ENCODE measurements at regions not wholly inside any gene's neighbourhood (a gene's known extent, or its start where the extent isn't known, plus 50 kb on each side); places are given as distances from the start of the nearest gene placed in this dataset.

DNA sequence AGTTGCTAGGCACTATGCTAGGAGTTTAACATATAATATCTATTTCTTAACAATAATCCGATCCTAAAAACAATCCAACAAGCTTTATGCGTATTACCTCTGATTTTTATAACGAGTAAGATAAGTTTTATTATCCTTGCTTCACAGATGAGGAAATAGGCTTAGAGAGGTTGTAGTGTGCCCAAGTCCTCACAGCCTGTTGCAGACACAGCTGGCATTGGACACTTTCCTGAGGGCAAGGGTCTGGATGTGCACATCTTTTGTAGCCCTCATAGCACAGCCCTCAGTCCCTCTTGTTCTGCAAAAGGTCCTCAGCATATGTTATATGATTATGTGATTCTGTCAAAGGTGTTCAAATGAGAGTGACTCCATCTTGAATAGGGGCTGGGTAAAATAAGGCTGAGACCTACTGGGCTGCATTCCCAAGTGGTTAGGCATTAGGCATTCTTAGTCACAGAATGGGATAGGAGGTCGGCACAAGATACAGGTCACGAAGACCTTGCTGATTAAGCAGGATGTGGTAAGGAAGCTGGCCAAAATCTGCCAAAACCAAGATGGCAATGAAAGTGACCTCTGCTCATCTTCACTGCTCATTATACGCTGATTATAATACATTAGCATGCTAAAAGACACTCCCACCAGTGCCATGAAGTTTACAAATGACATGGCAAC lies 75.7 kb upstream of the F3 start:
- no peak for DNase-seq (ENCODE audit: low spot score)

DNA sequence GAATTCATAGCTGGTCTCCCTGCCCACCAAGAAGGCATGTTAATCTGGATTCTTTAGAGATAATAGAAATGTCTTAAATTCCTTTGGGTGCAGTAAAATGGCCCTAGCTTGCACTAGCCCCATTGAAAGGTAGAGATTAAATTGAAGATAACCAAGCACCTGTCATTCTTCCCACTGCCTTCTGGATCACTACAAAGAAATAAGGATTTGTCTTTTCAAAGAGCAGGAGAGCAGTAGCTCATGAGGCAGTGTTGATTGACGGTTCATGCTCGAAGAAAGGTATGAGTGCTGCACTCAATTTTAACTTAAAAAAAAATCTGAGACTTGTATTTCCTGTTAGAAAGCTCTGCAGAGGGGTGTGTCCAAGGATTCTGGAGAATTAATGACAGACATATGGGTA lies 74.9 kb upstream of the F3 start:
- no peak for DNase-seq (ENCODE audit: low spot score)

DNA sequence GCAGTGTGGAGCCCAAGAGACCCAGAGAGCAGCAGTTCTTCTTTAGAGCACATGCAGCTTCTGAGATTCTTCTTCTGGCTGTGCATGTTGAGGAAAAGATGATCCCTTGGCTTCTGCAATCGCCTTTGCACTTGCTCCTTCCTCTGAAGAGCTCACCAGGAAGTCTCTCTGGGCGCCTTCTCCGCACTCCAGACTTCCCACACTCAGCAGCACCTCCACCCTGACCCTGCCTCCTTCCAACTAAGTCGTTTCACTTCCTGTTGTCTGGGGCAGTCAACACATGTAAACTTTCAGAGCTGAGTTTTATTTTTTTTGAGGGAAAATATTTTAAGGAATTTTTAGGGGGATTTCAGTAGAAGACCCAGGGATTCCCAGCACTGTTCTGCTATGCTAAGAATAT lies 73.4 kb upstream of the F3 start:
- no peak for DNase-seq (ENCODE audit: low spot score)

DNA sequence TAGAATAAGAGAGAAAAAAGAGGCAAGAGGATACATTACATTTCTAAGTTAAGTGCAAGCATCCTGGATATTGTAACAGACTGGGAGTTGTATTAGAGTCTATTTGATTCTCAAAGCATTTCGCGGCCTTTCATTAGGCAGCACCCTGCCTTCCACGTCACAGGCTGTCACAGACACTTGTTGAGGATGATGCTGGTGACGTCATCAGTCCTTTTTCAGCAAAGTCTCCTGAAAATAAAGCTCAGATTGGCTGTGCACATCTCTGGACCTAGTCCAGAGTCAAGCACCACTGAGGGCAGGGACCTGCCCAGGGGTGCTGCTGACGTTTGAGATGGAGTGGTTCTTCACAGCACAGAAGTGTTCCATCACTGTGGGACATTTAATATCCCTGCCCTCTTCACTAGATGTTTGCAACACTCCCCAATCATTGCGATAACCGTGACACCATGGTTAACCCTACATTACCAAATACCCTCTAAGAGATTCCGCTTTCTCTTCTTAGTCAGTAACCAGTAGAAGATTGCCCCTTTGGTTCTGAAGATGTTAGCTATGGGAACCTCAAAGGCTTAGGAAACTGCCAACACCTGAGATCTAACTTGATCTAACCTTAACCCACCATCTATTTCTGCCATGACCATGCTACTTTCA lies 72.7 kb upstream of the F3 start:
- DNase-seq (ENCODE audit: low spot score), result no peak

DNA sequence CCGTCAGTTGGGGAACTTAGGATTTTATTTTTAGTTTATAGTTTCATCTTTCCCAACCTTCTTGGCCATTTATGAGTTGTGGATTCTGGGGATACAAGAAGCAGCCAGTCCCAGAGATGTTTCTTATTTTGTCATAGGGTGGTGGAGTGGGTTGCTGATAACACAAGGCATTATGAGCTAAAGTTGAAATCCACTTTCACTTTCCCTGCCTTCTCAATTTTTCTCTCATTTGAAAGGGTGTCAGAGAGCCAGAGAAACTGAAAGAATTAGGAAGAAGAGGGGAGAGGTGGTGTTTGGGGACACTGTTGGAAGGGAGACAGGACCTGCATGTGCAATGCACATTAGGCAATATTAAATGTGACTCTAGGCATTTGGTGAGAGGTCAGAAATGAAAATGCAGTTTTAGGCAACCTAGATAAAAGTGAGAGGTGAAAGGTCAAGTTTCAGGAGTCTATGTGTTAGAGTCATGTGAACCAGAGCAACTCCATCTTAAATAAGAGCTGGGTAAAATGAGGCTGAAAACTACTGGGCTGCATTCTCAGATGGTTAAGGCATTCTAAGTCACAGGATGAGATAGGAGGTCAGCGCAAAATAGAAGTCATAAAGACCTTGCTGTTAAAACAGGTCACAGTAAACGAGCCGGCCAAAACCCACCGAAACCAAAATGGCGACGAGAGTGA lies 71.1 kb upstream of the F3 start:
- no peak for DNase-seq (ENCODE audit: low spot score)

DNA sequence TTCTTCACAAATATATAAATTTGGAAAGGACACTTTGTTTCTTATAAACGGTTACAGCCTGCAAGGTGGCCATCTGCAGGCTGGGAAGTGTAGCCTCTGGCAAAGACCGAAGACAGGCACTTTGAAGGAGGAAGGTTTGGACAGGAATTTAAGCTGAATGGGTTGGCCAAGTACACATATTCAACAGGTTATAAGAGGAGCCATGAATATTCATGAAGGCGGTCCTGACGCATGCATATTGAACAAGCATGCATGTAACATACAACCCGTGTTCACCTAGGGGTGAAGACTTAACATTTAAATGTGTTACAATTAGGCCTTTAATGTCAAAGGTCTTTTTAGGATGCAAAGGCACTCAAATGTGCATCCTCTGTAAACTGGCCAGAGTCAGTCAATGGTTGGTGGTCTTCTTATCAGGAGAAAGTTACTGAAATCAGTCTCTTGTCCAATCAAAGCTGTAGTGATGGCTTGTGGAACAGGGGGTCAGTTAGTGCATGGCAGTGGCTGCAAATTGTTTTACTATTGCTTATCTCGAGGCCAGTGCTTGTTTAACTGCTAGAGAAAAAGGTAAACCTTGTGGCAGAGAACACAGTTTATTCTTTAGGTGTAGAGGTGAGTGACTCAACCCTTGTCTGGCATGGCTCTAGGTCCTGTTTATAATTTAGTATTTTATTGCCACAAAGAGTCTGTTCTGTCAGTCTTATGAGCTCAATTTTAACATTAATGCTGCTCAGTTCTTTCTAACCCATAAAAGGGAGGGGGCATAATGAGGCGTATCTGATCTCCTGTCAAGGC lies 70.3 kb upstream of the F3 start:
- DNase-seq (ENCODE audit: low spot score), result no peak

DNA sequence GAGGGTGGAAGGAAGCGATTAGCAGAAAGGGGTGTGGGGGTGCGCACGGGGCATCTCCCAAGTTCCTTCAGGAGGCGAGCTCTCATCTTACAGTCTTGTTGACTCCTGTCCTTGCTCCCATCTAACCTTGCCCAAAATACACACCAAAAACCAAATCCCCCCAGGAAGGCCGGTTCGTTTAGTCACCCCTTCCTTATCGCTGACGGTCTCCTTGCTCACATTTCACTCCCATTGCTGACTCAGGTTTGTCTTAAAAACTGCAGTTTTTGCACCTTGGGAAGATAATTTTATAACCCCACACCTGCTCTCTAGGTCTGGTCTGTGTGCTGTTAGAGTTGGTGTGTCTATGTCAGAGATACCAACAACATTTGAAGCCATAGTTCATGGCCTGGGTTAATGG lies 68.1 kb upstream of the F3 start:
- DNase-seq (ENCODE audit: low spot score), result no peak

DNA sequence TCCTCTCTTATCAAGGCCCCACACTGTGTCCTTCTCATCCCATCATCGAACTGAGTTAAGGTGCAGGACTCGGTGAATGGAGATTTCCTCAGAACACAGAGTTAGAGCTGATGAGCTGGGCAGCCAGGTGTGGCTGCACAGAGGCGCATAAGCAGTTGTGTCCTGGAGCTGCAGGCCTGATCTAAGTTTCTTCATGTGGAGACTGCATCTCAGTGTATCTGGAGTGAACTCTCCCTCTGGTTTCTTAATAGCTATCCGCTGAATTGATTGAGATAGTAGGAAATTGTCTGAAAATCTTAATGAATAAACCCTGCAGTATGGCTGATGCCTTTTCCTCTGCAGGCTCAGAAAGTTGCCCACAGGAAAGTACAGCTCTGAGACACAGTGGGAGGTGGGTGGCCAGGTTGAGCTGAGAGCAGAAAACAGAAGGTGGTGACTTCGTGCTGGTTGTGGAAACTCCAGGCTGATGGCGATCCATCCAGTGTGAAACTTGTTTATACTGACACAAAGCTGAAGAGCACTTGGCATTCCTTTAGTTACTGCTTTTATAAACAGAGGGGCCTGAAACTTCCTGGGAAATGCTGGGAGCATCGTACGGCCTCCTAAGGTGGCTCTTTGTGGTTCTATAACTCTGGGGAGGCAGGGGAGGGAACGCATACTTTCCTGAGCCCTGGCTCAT lies 67.4 kb upstream of the F3 start:
- DNase-seq (ENCODE audit: low spot score), result no peak

DNA sequence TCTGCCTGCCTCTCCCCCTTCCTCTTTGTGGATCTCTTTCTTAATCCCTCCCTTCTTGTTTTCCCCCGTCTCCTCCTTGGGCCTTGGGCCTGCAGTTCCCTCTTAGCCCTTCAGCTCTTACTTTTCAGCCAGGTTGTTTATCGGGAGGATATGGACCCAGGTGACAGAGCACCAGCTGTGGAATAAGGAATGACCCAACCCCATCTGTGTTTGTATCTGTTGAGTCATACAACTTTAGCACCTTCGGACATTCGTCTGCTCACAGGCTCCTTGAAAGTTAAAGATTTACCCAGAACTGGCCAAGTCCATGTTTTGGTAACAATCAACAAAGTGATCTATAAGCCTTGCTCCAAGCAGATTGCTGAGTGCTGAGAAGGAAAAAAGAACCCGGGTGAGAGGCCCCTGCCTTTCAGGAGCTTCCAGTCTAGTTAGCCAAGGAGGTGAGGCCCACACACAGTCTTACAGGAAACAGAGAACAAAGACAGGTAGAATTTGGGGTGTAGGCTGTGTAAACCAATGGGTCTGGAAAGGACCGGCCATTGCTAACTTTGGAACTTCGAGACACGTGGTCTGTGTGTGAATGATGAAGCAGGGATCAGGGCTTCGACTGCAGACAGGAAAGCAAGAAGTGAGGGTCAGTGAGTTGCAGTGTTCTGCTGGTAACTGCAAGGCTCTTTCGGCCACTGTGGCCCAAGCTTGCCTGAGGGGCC lies 66.7 kb upstream of the F3 start:
- DNase-seq (ENCODE audit: low spot score), result no peak

DNA sequence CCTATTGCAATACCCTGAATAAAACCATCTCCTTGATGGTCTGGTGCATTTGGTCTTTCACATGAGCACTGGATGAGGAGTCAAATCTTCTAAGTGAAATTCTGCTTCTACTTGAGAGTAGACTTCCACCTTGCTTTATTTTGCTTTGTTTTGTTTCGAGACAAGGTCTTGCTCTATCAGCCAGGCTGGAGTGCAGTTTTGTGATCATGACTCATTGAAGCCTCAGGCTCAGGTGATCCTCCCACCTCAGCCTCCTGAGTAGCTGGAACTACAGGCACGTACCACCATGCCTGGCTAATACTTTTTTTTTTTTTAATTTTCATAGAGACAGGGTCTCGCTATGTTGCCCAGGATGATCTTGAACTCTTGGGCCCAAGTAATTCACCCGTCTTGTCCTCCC lies 65.8 kb upstream of the F3 start:
- no peak for DNase-seq (ENCODE audit: low spot score)

DNA sequence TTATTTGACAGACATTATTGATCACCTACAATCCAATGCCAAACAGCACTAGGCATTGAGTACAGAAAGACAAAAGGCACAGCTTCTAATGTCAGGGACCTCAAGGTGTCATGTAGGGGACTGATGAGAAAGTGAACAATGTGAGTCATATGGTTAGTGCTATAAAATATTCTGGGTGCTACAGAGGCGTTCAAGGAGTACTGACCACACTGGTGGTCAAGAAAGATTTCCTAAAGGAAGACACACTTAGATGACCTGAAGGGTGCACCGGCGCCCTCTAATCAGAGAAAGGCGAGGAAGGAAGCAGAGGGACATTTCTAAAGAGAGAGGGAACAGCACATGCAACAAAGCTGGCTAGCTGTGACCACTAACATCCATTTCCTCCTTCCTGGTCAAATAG lies 64.9 kb upstream of the F3 start:
- DNase-seq (ENCODE audit: low spot score), result no peak

DNA sequence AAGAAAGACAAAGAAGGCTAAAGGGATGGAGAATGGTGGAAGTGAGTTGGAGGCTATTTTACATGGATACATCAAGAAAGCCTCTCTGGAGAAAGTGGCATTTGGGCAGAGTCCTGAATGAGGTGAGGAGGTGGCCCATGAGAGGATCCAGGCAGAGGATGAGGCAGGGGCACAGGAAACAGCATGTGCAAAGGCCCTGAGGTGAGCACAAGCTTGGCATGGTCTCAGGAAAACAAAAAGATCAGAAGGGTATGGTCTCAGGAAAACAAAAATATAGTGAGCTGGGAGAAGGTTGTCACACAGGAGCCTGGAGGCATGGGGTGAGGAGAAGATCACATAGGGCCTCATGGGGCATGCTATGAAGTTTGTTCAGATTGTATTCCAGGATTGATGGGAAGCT lies 62.1 kb upstream of the F3 start:
- DNase-seq (ENCODE audit: low spot score), result no peak

DNA sequence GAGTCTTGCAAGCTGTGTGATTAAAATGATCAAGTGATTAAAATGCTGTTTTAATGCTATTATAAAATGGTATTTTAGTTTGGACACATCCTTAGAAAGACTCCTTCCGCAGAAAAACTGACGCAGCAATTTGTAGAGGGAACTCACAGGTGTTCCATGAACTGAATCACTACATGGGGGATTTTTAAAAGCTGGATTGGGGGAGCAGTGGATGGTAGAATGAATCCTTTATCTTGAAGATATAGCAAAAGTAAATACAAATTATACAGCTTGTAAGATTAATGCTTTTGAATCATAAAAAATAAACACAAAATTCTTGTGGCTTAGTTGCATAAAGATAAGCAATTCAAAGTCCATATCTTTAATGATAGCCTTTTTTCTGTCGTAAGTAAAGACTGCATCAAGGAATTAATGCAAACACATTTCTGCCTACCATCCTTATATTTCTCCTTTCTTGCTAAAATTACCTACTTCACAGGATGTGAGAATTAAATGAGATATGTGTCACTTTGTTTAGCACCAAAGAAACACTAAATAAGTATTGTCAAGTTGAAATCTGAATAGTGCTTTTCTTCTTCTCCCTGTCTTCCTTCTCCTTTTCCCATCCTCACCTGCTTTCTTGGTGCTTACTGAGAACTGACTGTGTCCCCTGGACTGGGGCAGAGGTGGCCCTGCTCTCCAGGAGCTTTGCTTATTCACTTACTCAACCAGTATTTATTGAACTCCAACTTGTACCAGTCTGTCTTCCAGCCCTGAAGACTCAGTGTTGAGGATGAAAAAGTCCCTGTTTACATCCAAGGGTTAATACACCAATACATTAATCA lies 61.5 kb upstream of the F3 start:
- DNase-seq (ENCODE audit: low spot score), result no peak

DNA sequence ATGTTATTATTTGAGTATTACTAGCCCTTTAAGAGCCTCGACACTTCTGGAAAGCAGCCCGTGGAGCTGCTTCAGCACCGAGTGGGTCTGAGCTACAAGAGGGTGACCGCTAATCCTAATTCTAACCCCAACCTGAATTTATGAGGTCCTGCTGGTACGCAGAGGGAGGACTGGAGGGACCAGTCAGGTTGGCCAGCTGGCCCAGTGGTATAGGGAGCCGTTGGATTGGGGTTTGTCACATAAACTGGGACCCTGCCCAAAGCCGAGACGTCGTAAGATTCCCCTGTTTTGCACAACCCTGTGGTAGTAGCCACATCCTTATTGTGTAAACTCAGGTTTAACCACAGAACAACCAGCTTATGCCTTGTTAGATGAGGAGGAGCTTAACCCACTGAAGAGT lies 60.8 kb upstream of the F3 start:
- peak; percentile 74 for DNase-seq (ENCODE audit: low spot score)

DNA sequence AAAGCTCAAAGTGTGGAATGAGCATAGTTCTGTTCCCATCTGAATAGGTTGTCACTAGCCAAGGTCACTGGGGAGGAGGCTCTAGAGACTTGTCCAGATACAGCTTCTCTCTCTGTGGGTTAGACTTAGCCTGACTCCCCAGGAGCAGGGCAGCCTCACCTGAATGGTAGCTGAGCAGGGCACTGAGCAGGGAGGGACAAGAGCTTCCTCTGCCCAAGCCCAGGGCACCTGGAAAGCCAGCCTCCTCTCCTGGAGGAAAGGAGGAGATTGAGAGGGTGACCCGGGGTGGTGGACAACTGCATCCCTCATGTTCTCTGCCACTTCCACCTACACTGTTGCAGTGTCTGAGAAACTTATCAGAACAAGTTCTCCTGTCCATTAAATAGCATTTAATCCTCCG lies 59.0 kb upstream of the F3 start:
- DNase-seq (ENCODE audit: low spot score), result no peak

DNA sequence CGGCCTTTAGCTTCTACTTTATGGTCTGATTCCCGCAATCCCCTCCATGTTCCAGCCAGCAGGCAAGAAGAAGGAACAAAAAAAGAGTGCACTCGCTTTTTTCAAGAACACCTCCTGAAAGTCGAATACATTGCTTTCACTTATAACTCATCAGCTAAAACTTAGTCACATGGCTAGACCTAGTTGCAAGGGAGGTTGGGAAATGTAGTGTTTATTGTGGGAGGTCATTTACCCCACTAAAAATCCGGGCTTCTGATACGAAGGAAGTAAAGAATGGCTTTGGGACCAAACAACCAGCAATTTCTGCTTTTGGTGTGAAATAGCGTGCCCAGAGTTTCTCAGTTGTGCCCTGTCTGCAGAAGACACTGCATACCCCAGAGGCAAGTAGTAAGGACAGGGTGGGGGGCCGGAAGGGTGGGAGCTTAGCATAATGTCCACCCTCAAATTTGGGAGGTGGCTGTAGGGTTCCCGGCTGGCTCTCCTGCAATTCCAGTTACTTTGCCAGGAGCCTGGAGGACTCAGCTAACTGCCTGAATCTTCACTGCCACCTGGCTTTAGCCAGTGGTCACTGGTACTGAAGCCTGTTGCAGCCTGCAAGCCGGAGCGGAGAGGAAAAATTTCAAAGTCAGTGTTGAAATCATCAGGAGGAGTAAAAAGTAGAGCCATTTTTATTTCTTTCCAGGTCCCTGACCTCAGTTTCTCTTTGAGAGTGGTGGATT lies 57.7 kb upstream of the F3 start:
- no peak for DNase-seq (ENCODE audit: low spot score)

DNA sequence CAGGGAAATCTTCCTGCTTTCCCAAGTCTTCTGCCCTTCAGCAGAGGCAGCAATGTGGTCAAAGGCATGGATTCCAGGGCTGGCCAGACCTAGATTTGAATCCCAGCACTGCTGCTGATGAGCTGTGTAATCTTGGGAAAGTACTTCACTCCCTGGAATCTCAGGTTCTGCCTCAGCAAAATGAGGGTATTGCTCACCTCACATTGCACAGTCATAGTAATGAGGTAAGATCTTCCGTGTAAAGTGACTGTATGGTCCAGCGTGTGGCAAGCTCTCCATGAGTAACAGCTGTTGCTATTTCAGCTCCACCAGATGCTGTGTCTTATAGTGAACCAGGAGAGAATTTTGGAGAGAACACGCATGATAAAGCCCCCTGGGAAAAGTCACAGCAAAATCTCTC lies 56.1 kb upstream of the F3 start:
- peak; percentile 23 for DNase-seq (ENCODE audit: low spot score)

DNA sequence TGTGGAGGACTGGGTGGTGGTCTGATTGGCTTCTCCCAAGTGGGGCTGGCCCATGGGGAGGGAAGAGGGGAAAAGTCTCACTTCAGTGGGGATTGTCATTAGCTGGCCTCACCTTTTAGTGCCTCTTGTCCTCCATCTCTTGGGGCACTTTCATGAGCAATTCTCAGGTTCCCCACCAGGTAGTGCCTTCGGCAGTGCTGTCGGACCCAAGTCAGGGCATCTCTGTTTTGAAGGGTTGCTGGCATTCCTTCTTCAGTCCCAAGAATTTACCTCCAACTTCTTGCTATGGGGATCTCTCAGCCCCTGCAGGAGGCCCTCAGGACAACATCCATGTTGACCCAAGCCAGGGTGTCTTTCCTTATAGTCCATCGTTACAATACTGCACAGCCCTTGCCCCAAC lies 54.7 kb upstream of the F3 start:
- DNase-seq (ENCODE audit: low spot score), result no peak

DNA sequence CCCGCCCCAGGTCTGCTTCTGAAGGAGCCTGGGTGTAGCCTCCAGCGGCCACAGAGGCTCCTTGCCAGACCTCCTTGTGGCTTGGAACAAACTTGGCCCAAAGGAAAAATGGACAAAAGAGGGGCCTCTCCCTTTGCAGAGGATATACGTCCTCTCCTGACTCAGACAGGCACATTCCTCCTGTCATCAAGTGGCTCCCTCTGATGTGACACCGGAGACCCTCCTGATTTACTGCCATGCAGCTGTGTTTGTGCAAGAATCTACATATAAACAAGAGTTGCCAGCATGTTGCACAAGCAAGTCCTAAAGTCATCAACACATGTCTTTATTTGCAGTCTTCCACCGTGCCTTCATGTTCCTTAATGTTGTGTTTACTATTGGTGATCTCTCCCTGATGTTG lies 54.1 kb upstream of the F3 start:
- DNase-seq (ENCODE audit: low spot score), result no peak

DNA sequence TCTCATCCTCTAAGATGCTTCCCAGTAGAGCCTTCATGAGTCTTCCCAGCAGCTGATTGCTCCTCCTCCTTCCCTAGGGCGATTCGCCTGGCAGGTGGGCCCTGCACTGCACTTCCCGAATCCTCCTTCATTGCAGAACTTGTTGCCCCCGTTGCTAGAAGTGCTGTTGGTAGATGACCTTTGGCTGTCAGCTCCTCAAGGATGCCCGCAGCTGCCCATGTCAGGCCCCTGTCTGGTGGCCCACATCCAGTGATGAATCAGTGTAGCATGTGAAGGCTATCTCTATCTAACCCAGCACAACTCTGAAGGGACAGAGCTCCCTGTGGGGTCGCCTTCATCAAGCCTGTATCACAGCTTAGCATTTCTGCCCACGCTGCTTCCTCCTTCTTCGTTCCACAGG lies 52.1 kb upstream of the F3 start:
- no peak for DNase-seq (ENCODE audit: low spot score)

Data from GM03348 (cell line).